Stimulated activated CD4-positive, alpha-beta T cell treated with anti-CD3 and anti-CD28 coated beads, Interleukin-1b, Interleukin-23, amount 100 ng/mL, for 48 hours (primary cell): ENCODE measurements at regions not wholly inside any gene's neighbourhood (a gene's known extent, or its start where the extent isn't known, plus 50 kb on each side); places are given as distances from the start of the nearest gene placed in this dataset.

Experiments used
- DNase-seq: peaks from one replicate; pipeline ENCODE4 v3.0.0-alpha.2; 2020

- no peak for DNase-seq
Measured at GRCh38 chr4:182042945-182043344, 200.3 kb upstream of the TENM3 start.

- DNase-seq, result no peak
Measured at GRCh38 chr4:182048871-182049270, 194.3 kb upstream of the TENM3 start.

GRCh38 chr4:182056866-182057265 is 186.3 kb upstream of the TENM3 start:
- DNase-seq, result no peak

- no peak for DNase-seq
Measured at GRCh38 chr4:182062458-182062857, 180.7 kb upstream of the TENM3 start.

- DNase-seq, result no peak
Measured at GRCh38 chr4:182062936-182063335, 180.3 kb upstream of the TENM3 start.

- no peak for DNase-seq
Measured at GRCh38 chr4:182063651-182064050, 179.6 kb upstream of the TENM3 start.

GRCh38 chr4:182065255-182065654 is 177.9 kb upstream of the TENM3 start:
- no peak for DNase-seq

- DNase-seq, result no peak
Measured at GRCh38 chr4:182066037-182066436, 177.2 kb upstream of the TENM3 start.

GRCh38 chr4:182067828-182068227 is 175.4 kb upstream of the TENM3 start:
- DNase-seq, result no peak

- no peak for DNase-seq
Measured at GRCh38 chr4:182068920-182069319, 174.3 kb upstream of the TENM3 start.

- DNase-seq, result no peak
Measured at GRCh38 chr4:182073278-182073677, 169.9 kb upstream of the TENM3 start.

- DNase-seq, result no peak
Measured at GRCh38 chr4:182074139-182074538, 169.1 kb upstream of the TENM3 start.

- no peak for DNase-seq
Measured at GRCh38 chr4:182074810-182075209, 168.4 kb upstream of the TENM3 start.

- no peak for DNase-seq
Measured at GRCh38 chr4:182082910-182083309, 160.3 kb upstream of the TENM3 start.

- DNase-seq, result no peak
Measured at GRCh38 chr4:182083671-182084410, 159.4 kb upstream of the TENM3 start.

- no peak for DNase-seq
Measured at GRCh38 chr4:182085051-182085480, 158.1 kb upstream of the TENM3 start.

GRCh38 chr4:182089326-182089725 is 153.9 kb upstream of the TENM3 start:
- no peak for DNase-seq

- no peak for DNase-seq
Measured at GRCh38 chr4:182090186-182090585, 153.0 kb upstream of the TENM3 start.

GRCh38 chr4:182091128-182091527 is 152.1 kb upstream of the TENM3 start:
- DNase-seq, result no peak

- DNase-seq, result no peak
Measured at GRCh38 chr4:182093431-182093831, 149.8 kb upstream of the TENM3 start.

GRCh38 chr4:182093935-182094334 is 149.3 kb upstream of the TENM3 start:
- no peak for DNase-seq

- no peak for DNase-seq
Measured at GRCh38 chr4:182101618-182102017, 141.6 kb upstream of the TENM3 start.

- no peak for DNase-seq
Measured at GRCh38 chr4:182102576-182102975, 140.6 kb upstream of the TENM3 start.

- no peak for DNase-seq
Measured at GRCh38 chr4:182103614-182104319, 139.4 kb upstream of the TENM3 start.

- DNase-seq, result no peak
Measured at GRCh38 chr4:182105416-182105815, 137.8 kb upstream of the TENM3 start.
